IPS-15b (cell line): ENCODE measurements at regions not wholly inside any gene's neighbourhood (a gene's known extent, or its start where the extent isn't known, plus 50 kb on each side); places are given as distances from the start of the nearest gene placed in this dataset.
"Not testable (repeated sequence)": the region's sequence is repeated elsewhere in the genome, so short reads cannot be mapped to it uniquely, and the experiment has no call there.

Source experiments
- H3K27me3 ChIP-seq: one replicate; pipeline ENCODE4 v1.6.1; 2013; ENCODE audit warnings: low read length; ENCODE audit not compliant: control insufficient read depth, insufficient read depth
- H3K36me3 ChIP-seq: one replicate; pipeline ENCODE4 v1.6.1; 2013; ENCODE audit warnings: low read length; ENCODE audit not compliant: control insufficient read depth, insufficient read depth
- H3K4me1 ChIP-seq: one replicate; pipeline ENCODE4 v1.6.1; 2013; ENCODE audit warnings: mild to moderate bottlenecking, low read length; ENCODE audit not compliant: control insufficient read depth, insufficient read depth
- H3K4me3 ChIP-seq: one replicate; pipeline ENCODE4 v1.5.1; 2013; ENCODE audit warnings: low read depth, low read length
- H3K9ac ChIP-seq: one replicate; pipeline ENCODE4 v1.6.1; 2013; ENCODE audit warnings: low read depth, mild to moderate bottlenecking, low read length
- H3K9me3 ChIP-seq: one replicate; pipeline ENCODE4 v1.6.1; 2013; ENCODE audit warnings: mild to moderate bottlenecking, low read length; ENCODE audit not compliant: control insufficient read depth, insufficient read depth

- no peaks in the 10 kb centered on the region for H3K27me3 ChIP-seq
- no peak overlapping the region for H3K9ac ChIP-seq
- H3K9me3 ChIP-seq: no peaks in the 10 kb centered on the region
- no peaks in the 10 kb centered on the region for H3K4me1 ChIP-seq
- H3K4me3 ChIP-seq: no peak overlapping the region
- H3K36me3 ChIP-seq: no peaks in the 10 kb centered on the region
These were observed 175.1 kb downstream of the MATN1 start for GRCh38 chr1:30548294-30548693.

GRCh38 chr1:30547326-30547725 lies 176.1 kb downstream of the MATN1 start:
- H3K4me1 ChIP-seq, H3K27me3 ChIP-seq, H3K4me3 ChIP-seq: not testable (repeated sequence)

GRCh38 chr1:30545365-30545764 lies 178.0 kb downstream of the MATN1 start:
- no peaks in the 10 kb centered on the region for H3K27me3 ChIP-seq
- H3K4me3 ChIP-seq: no peak overlapping the region
- no peaks in the 10 kb centered on the region for H3K9me3 ChIP-seq
- H3K36me3 ChIP-seq: no peaks in the 10 kb centered on the region
- no peaks in the 10 kb centered on the region for H3K4me1 ChIP-seq
- no peak overlapping the region for H3K9ac ChIP-seq

More at GRCh38 chr1:30547326-30547725, 176.1 kb downstream of the MATN1 start:
- not testable (repeated sequence) for H3K9ac ChIP-seq, H3K36me3 ChIP-seq, H3K9me3 ChIP-seq

GRCh38 chr1:30541721-30542485 lies 181.5 kb downstream of the MATN1 start:
- Histone ChIP-seq H3K9ac (no peak overlapping the region), H3K4me3 (no peak overlapping the region), H3K36me3 (no peaks in the 10 kb centered on the region), H3K9me3 (no peaks in the 10 kb centered on the region), H3K27me3 (no peaks in the 10 kb centered on the region), H3K4me1 (no peaks in the 10 kb centered on the region)

- Histone ChIP-seq H3K36me3 (no peaks in the 10 kb centered on the region), H3K4me3 (no peak overlapping the region), H3K4me1 (no peaks in the 10 kb centered on the region), H3K9ac (no peak overlapping the region), H3K9me3 (no peaks in the 10 kb centered on the region), H3K27me3 (no peaks in the 10 kb centered on the region)
These were observed 182.7 kb downstream of the MATN1 start for GRCh38 chr1:30540611-30541192.

GRCh38 chr1:30539884-30540283 lies 183.5 kb downstream of the MATN1 start:
- Histone ChIP-seq H3K9me3 (no peaks in the 10 kb centered on the region), H3K27me3 (no peaks in the 10 kb centered on the region), H3K9ac (no peak overlapping the region), H3K4me1 (no peaks in the 10 kb centered on the region), H3K4me3 (no peak overlapping the region), H3K36me3 (no peaks in the 10 kb centered on the region)

- no peak overlapping the region for H3K4me3 ChIP-seq
- H3K4me1 ChIP-seq: no peaks in the 10 kb centered on the region
- no peaks in the 10 kb centered on the region for H3K9me3 ChIP-seq
- H3K9ac ChIP-seq: no peak overlapping the region
- H3K36me3 ChIP-seq: no peaks in the 10 kb centered on the region
- H3K27me3 ChIP-seq: no peaks in the 10 kb centered on the region
These were observed 184.2 kb downstream of the MATN1 start for GRCh38 chr1:30538993-30539867.

GRCh38 chr1:30538226-30538992 lies 185.0 kb downstream of the MATN1 start:
- Histone ChIP-seq H3K9me3 (no peaks in the 10 kb centered on the region), H3K36me3 (no peaks in the 10 kb centered on the region), H3K27me3 (no peaks in the 10 kb centered on the region), H3K9ac (no peak overlapping the region), H3K4me3 (no peak overlapping the region), H3K4me1 (no peaks in the 10 kb centered on the region)

- no peaks in the 10 kb centered on the region for H3K27me3 ChIP-seq
These were observed 186.1 kb downstream of the MATN1 start for GRCh38 chr1:30537279-30537678.

GRCh38 chr1:30536530-30536929 lies 186.9 kb downstream of the MATN1 start:
- no peak overlapping the region for H3K4me3 ChIP-seq
- H3K27me3 ChIP-seq: no peaks in the 10 kb centered on the region
- H3K9ac ChIP-seq: no peak overlapping the region
- no peaks in the 10 kb centered on the region for H3K9me3 ChIP-seq
- no peaks in the 10 kb centered on the region for H3K4me1 ChIP-seq
- no peaks in the 10 kb centered on the region for H3K36me3 ChIP-seq

More at GRCh38 chr1:30537279-30537678, 186.1 kb downstream of the MATN1 start:
- Histone ChIP-seq H3K36me3 (no peaks in the 10 kb centered on the region), H3K9ac (no peak overlapping the region), H3K4me1 (no peaks in the 10 kb centered on the region), H3K9me3 (no peaks in the 10 kb centered on the region), H3K4me3 (no peak overlapping the region)

GRCh38 chr1:30535595-30536325 lies 187.6 kb downstream of the MATN1 start:
- Histone ChIP-seq H3K9me3 (no peaks in the 10 kb centered on the region), H3K4me1 (no peaks in the 10 kb centered on the region), H3K27me3 (no peaks in the 10 kb centered on the region), H3K9ac (no peak overlapping the region), H3K36me3 (no peaks in the 10 kb centered on the region), H3K4me3 (no peak overlapping the region)
